ENCODE measurements at regions not wholly inside any gene's neighbourhood (a gene's known extent, or its start where the extent isn't known, plus 50 kb on each side); places are given as distances from the start of the nearest gene placed in this dataset.

- TF ChIP-seq POLR2A (IDR thresholded peaks at IDR 0.05; ENCODE audit: low read length) (no peak), GATA1 (IDR thresholded peaks at IDR 0.05; ENCODE audit: low read depth, low read length) (no peak)
These were observed 51.2 kb upstream of the SEMA3A start for GRCh38 chr7:84245835-84246234.
